Glutamatergic neuron (in vitro differentiated cells): ENCODE measurements at regions not wholly inside any gene's neighbourhood (a gene's known extent, or its start where the extent isn't known, plus 50 kb on each side); places are given as distances from the start of the nearest gene placed in this dataset.

Experiments used
- DNase-seq: peaks from one replicate; pipeline ENCODE4 v3.0.0; 2022
- H3K27ac Mint-ChIP-seq: one replicate; pipeline ENCODE4 v1.8.0; 2020; ENCODE audit warnings: mild to moderate bottlenecking, mixed read lengths, inconsistent platforms; ENCODE audit not compliant: unreplicated experiment
- H3K27me3 Mint-ChIP-seq: one replicate; pipeline ENCODE4 v1.8.0; 2020; ENCODE audit warnings: mild to moderate bottlenecking, moderate library complexity, mixed read lengths, inconsistent platforms; ENCODE audit not compliant: unreplicated experiment
- H3K36me3 Mint-ChIP-seq: one replicate; pipeline ENCODE4 v1.8.0; 2020; ENCODE audit warnings: mild to moderate bottlenecking, mixed read lengths, inconsistent platforms; ENCODE audit not compliant: unreplicated experiment
- H3K4me1 Mint-ChIP-seq: one replicate; pipeline ENCODE4 v1.8.0; 2020; ENCODE audit warnings: mild to moderate bottlenecking, low read depth, mixed read lengths, inconsistent platforms; ENCODE audit not compliant: unreplicated experiment
- H3K4me3 Mint-ChIP-seq: one replicate; pipeline ENCODE4 v1.8.0; 2020; ENCODE audit warnings: mild to moderate bottlenecking, mixed read lengths, inconsistent platforms; ENCODE audit not compliant: unreplicated experiment
- H3K9me3 Mint-ChIP-seq: one replicate; pipeline ENCODE4 v1.8.0; 2020; ENCODE audit warnings: mild to moderate bottlenecking, moderate library complexity, mixed read lengths, inconsistent platforms; ENCODE audit not compliant: unreplicated experiment
- CTCF ChIP-seq: fragments of 200-600 bp; sonication (generic); IDR thresholded peaks from one replicate; pipeline ENCODE4 v1.5.0; 2021; ENCODE audit not compliant: partially characterized antibody, unreplicated experiment

GRCh38 chr3:80601479-80601878 is 833.7 kb upstream of the ROBO1 start:
- no peak for DNase-seq
- H3K4me1 Mint-ChIP-seq: no peaks in the 10 kb centered on the region
- no peak overlapping the region for H3K27ac Mint-ChIP-seq

GRCh38 chr3:80592792-80593191 is 825.0 kb upstream of the ROBO1 start:
- H3K9me3 Mint-ChIP-seq: no peaks in the 10 kb centered on the region
- DNase-seq: no peak
- H3K4me1 Mint-ChIP-seq: no peaks in the 10 kb centered on the region
- TF ChIP-seq CTCF: no peak
- no peak overlapping the region for H3K27ac Mint-ChIP-seq
- H3K4me3 Mint-ChIP-seq: no peak overlapping the region
- no peaks in the 10 kb centered on the region for H3K36me3 Mint-ChIP-seq
- no peaks in the 10 kb centered on the region for H3K27me3 Mint-ChIP-seq

More at GRCh38 chr3:80601479-80601878, 833.7 kb upstream of the ROBO1 start:
- Mint-ChIP-seq H3K4me3 (no peak overlapping the region), H3K9me3 (no peaks in the 10 kb centered on the region), H3K27me3 (no peaks in the 10 kb centered on the region), H3K36me3 (no peaks in the 10 kb centered on the region)
- no peak for TF ChIP-seq CTCF

GRCh38 chr3:80586338-80586737 is 818.5 kb upstream of the ROBO1 start:
- H3K27ac Mint-ChIP-seq: no peak overlapping the region
- H3K4me3 Mint-ChIP-seq: no peak overlapping the region
- no peaks in the 10 kb centered on the region for H3K4me1 Mint-ChIP-seq
- H3K9me3 Mint-ChIP-seq: no peaks in the 10 kb centered on the region
- DNase-seq: no peak
- H3K27me3 Mint-ChIP-seq: no peaks in the 10 kb centered on the region
- H3K36me3 Mint-ChIP-seq: no peaks in the 10 kb centered on the region
- no peak for TF ChIP-seq CTCF

GRCh38 chr3:80580146-80580545 is 812.3 kb upstream of the ROBO1 start:
- DNase-seq: no peak
- H3K36me3 Mint-ChIP-seq: no peaks in the 10 kb centered on the region
- no peak overlapping the region for H3K4me3 Mint-ChIP-seq
- H3K27ac Mint-ChIP-seq: no peak overlapping the region
- TF ChIP-seq CTCF: no peak
- no peaks in the 10 kb centered on the region for H3K9me3 Mint-ChIP-seq
- H3K27me3 Mint-ChIP-seq: no peaks in the 10 kb centered on the region
- H3K4me1 Mint-ChIP-seq: no peaks in the 10 kb centered on the region

- Mint-ChIP-seq H3K4me3 (no peak overlapping the region), H3K4me1 (no peaks in the 10 kb centered on the region), H3K27me3 (no peaks in the 10 kb centered on the region), H3K9me3 (no peaks in the 10 kb centered on the region), H3K36me3 (no peaks in the 10 kb centered on the region), H3K27ac (no peak overlapping the region)
- no peak for TF ChIP-seq CTCF
- no peak for DNase-seq
Measured at GRCh38 chr3:80564391-80564790, 796.6 kb upstream of the ROBO1 start.
